Activated CD8-positive, alpha-beta memory T cell treated with anti-CD3 and anti-CD28 coated beads, Interleukin-2, amount 10 ng/mL, durations not matched to agents 7 days and 5 days (primary cell): ENCODE measurements at regions not wholly inside any gene's neighbourhood (a gene's known extent, or its start where the extent isn't known, plus 50 kb on each side); places are given as distances from the start of the nearest gene placed in this dataset.
"Not testable (repeated sequence)": the region's sequence is repeated elsewhere in the genome, so short reads cannot be mapped to it uniquely, and the experiment has no call there.

Source experiments
- ATAC-seq: fragments of 150-1000 bp; cut with Tn5 transposase; one replicate; pipeline ENCODE4 v1.10.0; 2021; ENCODE audit warnings: moderate library complexity
- CTCF ChIA-PET: fragments of 350-600 bp; sonication (Branson Sonifier 250); formaldehyde crosslinking; loops from one replicate; lab custom pipeline; 2021; ENCODE audit warnings: antibody characterized with exemption; lab: Charles Lee
- DNase-seq: peaks from one replicate; pipeline ENCODE4 v3.0.0-alpha.2; 2020
- H3K27ac Mint-ChIP-seq: one replicate; pipeline ENCODE4 v1.8.0; 2021; ENCODE audit warnings: mild to moderate bottlenecking, mixed read lengths
- H3K27me3 Mint-ChIP-seq: one replicate; pipeline ENCODE4 v1.8.0; 2021; ENCODE audit warnings: mixed read lengths
- H3K36me3 Mint-ChIP-seq: one replicate; pipeline ENCODE4 v1.8.0; 2021; ENCODE audit warnings: mild to moderate bottlenecking, mixed read lengths
- H3K4me1 Mint-ChIP-seq: one replicate; pipeline ENCODE4 v1.8.0; 2021; ENCODE audit warnings: mixed read lengths
- H3K4me3 Mint-ChIP-seq: one replicate; pipeline ENCODE4 v1.8.0; 2021; ENCODE audit warnings: mild to moderate bottlenecking, moderate library complexity, mixed read lengths
- H3K9me3 Mint-ChIP-seq: one replicate; pipeline ENCODE4 v1.8.0; 2022; ENCODE audit warnings: low read depth, mixed read lengths

GRCh38 chr4:13985837-13986236 lies 358.3 kb upstream of the BOD1L1 start:
- ATAC-seq (no peak), DNase-seq (no peak)
- Mint-ChIP-seq H3K27ac (no peak overlapping the region), H3K9me3 (no peaks in the 10 kb centered on the region), H3K36me3 (no peaks in the 10 kb centered on the region), H3K4me1 (no peaks in the 10 kb centered on the region), H3K4me3 (no peak overlapping the region), H3K27me3 (no peaks in the 10 kb centered on the region)
- CTCF ChIA-PET = no interaction called here

GRCh38 chr4:13986548-13986947 lies 359.0 kb upstream of the BOD1L1 start:
- no peak overlapping the region for H3K27ac Mint-ChIP-seq
- CTCF ChIA-PET = no interaction called here
- H3K36me3 Mint-ChIP-seq = no peaks in the 10 kb centered on the region
- no peak overlapping the region for H3K4me3 Mint-ChIP-seq
- H3K4me1 Mint-ChIP-seq = no peaks in the 10 kb centered on the region
- H3K9me3 Mint-ChIP-seq = no peaks in the 10 kb centered on the region
- H3K27me3 Mint-ChIP-seq = no peaks in the 10 kb centered on the region
- ATAC-seq (no peak), DNase-seq (no peak)

GRCh38 chr4:13988353-13989305 lies 361.1 kb upstream of the BOD1L1 start:
- CTCF ChIA-PET = no interaction called here
- Mint-ChIP-seq H3K9me3 (no peaks in the 10 kb centered on the region), H3K36me3 (no peaks in the 10 kb centered on the region), H3K4me3 (no peak overlapping the region), H3K4me1 (no peaks in the 10 kb centered on the region), H3K27ac (no peak overlapping the region), H3K27me3 (no peaks in the 10 kb centered on the region)
- ATAC-seq (no peak), DNase-seq (no peak)

DNA sequence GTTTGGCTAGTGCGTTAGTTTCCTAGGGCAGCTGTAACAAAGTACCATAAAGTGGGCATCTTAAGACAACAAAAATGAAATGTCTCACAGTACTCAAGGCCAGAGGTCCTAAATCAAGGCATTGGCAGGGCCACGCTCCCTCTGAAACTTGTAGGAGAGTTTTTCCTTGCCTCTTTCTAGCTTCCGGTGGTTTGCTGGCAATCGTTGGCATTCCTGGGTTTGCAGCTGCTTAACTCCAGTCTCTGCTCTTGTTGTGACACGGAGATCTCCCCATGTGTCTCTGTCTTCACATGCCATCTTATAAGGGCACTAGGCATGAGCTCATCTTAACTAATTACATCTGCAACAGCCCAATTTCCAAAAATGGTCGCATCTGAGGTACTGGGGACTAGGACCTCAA lies 362.0 kb upstream of the BOD1L1 start:
- no peaks in the 10 kb centered on the region for H3K9me3 Mint-ChIP-seq
- DNase-seq (no peak), ATAC-seq (no peak)
- no peaks in the 10 kb centered on the region for H3K27me3 Mint-ChIP-seq
- H3K36me3 Mint-ChIP-seq = no peaks in the 10 kb centered on the region
- no peak overlapping the region for H3K27ac Mint-ChIP-seq
- H3K4me1 Mint-ChIP-seq = no peaks in the 10 kb centered on the region
- H3K4me3 Mint-ChIP-seq = no peak overlapping the region
- CTCF ChIA-PET = no interaction called here

- Mint-ChIP-seq H3K27me3 (no peaks in the 10 kb centered on the region), H3K27ac (no peak overlapping the region), H3K9me3 (no peaks in the 10 kb centered on the region), H3K4me3 (no peak overlapping the region), H3K4me1 (no peaks in the 10 kb centered on the region), H3K36me3 (no peaks in the 10 kb centered on the region)
- no peak for DNase-seq
- CTCF ChIA-PET = no interaction called here
- ATAC-seq = no peak
Measured at GRCh38 chr4:13990596-13991589, 363.4 kb upstream of the BOD1L1 start.

DNA sequence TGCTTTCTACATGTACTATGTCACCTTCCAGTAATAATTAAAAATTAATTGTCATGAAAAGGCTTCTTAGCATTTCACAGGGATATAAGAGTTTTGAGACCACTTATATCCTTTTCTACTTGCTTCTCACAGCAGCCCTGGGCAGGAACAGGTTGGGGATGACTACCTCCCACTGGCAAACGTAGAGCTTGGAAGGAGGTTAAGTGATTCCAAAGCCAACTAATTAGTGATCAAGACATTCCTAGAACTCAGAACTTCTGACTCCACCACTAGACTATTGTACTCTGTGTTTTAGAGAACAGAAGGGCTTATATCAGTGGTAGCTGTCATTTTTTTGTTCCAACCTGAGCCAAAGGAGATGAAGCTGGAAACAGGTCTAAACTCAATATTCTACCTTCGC lies 364.5 kb upstream of the BOD1L1 start:
- Mint-ChIP-seq H3K27me3 (no peaks in the 10 kb centered on the region), H3K9me3 (no peaks in the 10 kb centered on the region), H3K27ac (no peak overlapping the region), H3K36me3 (no peaks in the 10 kb centered on the region), H3K4me1 (no peaks in the 10 kb centered on the region), H3K4me3 (no peak overlapping the region)
- ATAC-seq (no peak), DNase-seq (no peak)
- CTCF ChIA-PET = no interaction called here

DNA sequence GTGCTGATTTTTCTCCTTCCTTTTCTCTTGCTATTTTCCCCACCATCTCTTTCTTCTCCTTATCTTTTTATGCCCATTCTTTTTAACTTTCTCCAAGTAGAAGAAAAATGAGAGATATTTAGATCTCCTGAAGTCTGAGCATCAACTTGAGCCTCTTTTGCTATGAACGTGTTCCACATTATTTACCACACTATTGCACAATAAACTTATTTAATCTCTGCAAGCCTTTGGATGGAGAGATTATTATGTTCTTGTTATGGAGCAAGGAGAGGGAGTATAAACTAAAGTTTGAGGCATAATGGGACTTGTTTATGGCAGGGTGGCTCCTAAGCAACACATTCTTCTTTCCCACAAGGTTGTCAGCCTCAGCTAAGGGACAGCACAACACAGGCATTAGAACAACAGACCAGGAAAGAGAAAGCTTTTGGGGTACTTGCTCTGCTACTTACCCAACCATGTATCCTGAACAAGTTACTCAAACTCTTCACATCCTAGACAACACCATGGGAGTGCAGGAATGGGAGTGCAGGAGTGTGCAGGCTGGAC lies 365.5 kb upstream of the BOD1L1 start:
- DNase-seq (no peak), ATAC-seq (no peak)
- H3K27me3 Mint-ChIP-seq = no peaks in the 10 kb centered on the region
- no peak overlapping the region for H3K4me3 Mint-ChIP-seq
- H3K27ac Mint-ChIP-seq = no peak overlapping the region
- CTCF ChIA-PET = no interaction called here
- no peaks in the 10 kb centered on the region for H3K36me3 Mint-ChIP-seq
- no peaks in the 10 kb centered on the region for H3K4me1 Mint-ChIP-seq
- H3K9me3 Mint-ChIP-seq = no peaks in the 10 kb centered on the region

GRCh38 chr4:13994016-13994415 lies 366.5 kb upstream of the BOD1L1 start:
- H3K9me3 Mint-ChIP-seq = no peaks in the 10 kb centered on the region
- H3K27ac Mint-ChIP-seq = no peak overlapping the region
- ATAC-seq (no peak), DNase-seq (no peak)
- no peaks in the 10 kb centered on the region for H3K27me3 Mint-ChIP-seq
- H3K36me3 Mint-ChIP-seq = no peaks in the 10 kb centered on the region
- H3K4me1 Mint-ChIP-seq = no peaks in the 10 kb centered on the region
- CTCF ChIA-PET = interaction anchor here (0.6 kb wide), 1 partner anchor 546 kb away, joined by 3 read pairs; no protein-coding TSS in a partner anchor
- no peak overlapping the region for H3K4me3 Mint-ChIP-seq

- Mint-ChIP-seq H3K9me3 (peaks cover 10% of the 10 kb centered on the region), H3K36me3 (no peaks in the 10 kb centered on the region), H3K4me3 (no peak overlapping the region), H3K27me3 (no peaks in the 10 kb centered on the region), H3K27ac (no peak overlapping the region), H3K4me1 (no peaks in the 10 kb centered on the region)
- ATAC-seq (no peak), DNase-seq (no peak)
- CTCF ChIA-PET = no interaction called here
Measured at GRCh38 chr4:13998850-13999445, 371.4 kb upstream of the BOD1L1 start.

- Mint-ChIP-seq H3K4me1 (no peaks in the 10 kb centered on the region), H3K27ac (no peak overlapping the region), H3K4me3 (no peak overlapping the region), H3K9me3 (peaks cover 10% of the 10 kb centered on the region), H3K36me3 (no peaks in the 10 kb centered on the region), H3K27me3 (no peaks in the 10 kb centered on the region)
- DNase-seq (no peak), ATAC-seq (no peak)
- CTCF ChIA-PET = no interaction called here
Measured at GRCh38 chr4:14000091-14000814, 372.7 kb upstream of the BOD1L1 start.

- H3K4me1 Mint-ChIP-seq, H3K27me3 Mint-ChIP-seq, H3K9me3 Mint-ChIP-seq, CTCF ChIA-PET, H3K4me3 Mint-ChIP-seq, ATAC-seq, H3K27ac Mint-ChIP-seq, DNase-seq, H3K36me3 Mint-ChIP-seq: not testable (repeated sequence)
Measured at GRCh38 chr4:14002331-14002730, 374.8 kb upstream of the BOD1L1 start.

DNA sequence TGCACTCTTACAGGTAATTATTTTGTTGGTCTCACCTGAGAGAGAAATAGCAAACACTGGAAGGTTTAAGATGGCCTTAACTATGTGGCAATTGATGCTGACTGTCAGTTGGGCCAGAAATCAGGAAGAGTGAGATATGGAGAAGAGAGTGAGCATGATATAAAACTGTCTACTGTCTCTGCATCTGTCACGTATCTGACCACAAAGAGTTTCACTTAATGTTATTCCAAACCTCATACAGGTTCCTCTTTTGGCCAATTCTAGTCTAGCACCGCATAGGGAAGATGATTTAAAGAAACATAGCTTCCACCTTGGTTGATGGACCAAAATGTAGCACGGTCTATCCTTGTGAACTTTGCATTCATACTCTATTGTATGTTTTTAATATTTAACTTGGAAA lies 381.0 kb upstream of the BOD1L1 start:
- no peak overlapping the region for H3K4me3 Mint-ChIP-seq
- H3K36me3 Mint-ChIP-seq = no peaks in the 10 kb centered on the region
- H3K27me3 Mint-ChIP-seq = no peaks in the 10 kb centered on the region
- no peak overlapping the region for H3K27ac Mint-ChIP-seq
- no peak for ATAC-seq
- DNase-seq = no peak
- CTCF ChIA-PET = no interaction called here
- peaks cover under 1% of the 10 kb centered on the region for H3K9me3 Mint-ChIP-seq
- H3K4me1 Mint-ChIP-seq = no peaks in the 10 kb centered on the region
